Endothelial cell of umbilical vein (primary cell): ENCODE measurements at regions not wholly inside any gene's neighbourhood (a gene's known extent, or its start where the extent isn't known, plus 50 kb on each side); places are given as distances from the start of the nearest gene placed in this dataset.

Source experiments
- EZH2 ChIP-seq: IDR thresholded peaks from 2 replicates; pipeline ENCODE4 v1.6.1; 2012; ENCODE audit warnings: borderline replicate concordance, low read depth, mild to moderate bottlenecking, moderate library complexity, low read length, inconsistent platforms; ENCODE audit not compliant: severe bottlenecking
- FOS ChIP-seq: IDR thresholded peaks from 2 replicates; pipeline ENCODE4 v1.6.1; 2011; ENCODE audit warnings: mild to moderate bottlenecking, low read length, moderate library complexity, borderline replicate concordance; ENCODE audit not compliant: insufficient read depth
- MYC ChIP-seq: IDR thresholded peaks from one replicate; pipeline ENCODE4 v1.6.1; 2011; ENCODE audit warnings: mild to moderate bottlenecking, low read depth, low read length
- POLR2A ChIP-seq: IDR thresholded peaks from 2 replicates; pipeline ENCODE4 v1.6.1; 2012; ENCODE audit warnings: low read depth, mild to moderate bottlenecking, control low read depth, low read length
- POLR2AphosphoS5 ChIP-seq: IDR thresholded peaks from 2 replicates; pipeline ENCODE4 v1.6.1; 2012; ENCODE audit warnings: low read depth, mild to moderate bottlenecking, control low read depth, low read length, moderate library complexity; ENCODE audit not compliant: insufficient read depth
- TF ChIP-seq, protein P1 (sequence below), 2 donors: IDR thresholded peaks; 1 replicate in 1 of 2; 2 replicates in 1 of 2; pipeline ENCODE4 v1.5.1; 2011; ENCODE audit warnings: low read length in 2 of 2, mild to moderate bottlenecking in 2 of 2, moderate library complexity in 2 of 2, control low read depth in 1 of 2, inconsistent platforms in 1 of 2, low read depth in 1 of 2; ENCODE audit not compliant: insufficient read depth in 1 of 2; ENCODE audit errors: extremely low read depth in 1 of 2

DNA sequence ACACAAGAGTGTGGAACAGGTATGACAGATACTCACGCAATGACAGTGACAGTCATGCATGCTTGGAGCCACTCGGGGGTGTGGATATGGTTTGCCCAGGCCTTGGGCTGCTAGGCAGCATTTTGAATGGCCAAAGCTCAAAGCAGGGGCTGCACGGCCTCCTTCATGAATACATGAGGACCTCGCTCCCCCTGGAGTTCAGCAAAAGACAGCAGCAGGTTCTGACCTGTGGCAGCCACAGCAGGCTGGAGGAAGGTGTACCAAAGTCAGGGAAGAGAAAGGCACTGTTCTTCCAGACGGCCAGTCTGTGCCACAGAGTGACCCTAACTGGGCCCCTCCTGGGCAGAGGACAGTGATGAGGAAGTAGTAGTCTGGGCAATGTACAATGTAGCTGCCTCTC lies 88.2 kb upstream of the C2CD4B start:
- TF ChIP-seq, protein P1, sequence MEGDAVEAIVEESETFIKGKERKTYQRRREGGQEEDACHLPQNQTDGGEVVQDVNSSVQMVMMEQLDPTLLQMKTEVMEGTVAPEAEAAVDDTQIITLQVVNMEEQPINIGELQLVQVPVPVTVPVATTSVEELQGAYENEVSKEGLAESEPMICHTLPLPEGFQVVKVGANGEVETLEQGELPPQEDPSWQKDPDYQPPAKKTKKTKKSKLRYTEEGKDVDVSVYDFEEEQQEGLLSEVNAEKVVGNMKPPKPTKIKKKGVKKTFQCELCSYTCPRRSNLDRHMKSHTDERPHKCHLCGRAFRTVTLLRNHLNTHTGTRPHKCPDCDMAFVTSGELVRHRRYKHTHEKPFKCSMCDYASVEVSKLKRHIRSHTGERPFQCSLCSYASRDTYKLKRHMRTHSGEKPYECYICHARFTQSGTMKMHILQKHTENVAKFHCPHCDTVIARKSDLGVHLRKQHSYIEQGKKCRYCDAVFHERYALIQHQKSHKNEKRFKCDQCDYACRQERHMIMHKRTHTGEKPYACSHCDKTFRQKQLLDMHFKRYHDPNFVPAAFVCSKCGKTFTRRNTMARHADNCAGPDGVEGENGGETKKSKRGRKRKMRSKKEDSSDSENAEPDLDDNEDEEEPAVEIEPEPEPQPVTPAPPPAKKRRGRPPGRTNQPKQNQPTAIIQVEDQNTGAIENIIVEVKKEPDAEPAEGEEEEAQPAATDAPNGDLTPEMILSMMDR (IDR thresholded peaks at IDR 0.05; ENCODE audit: extremely low read depth in 1 of 2, insufficient read depth in 1 of 2, low read depth in 1 of 2, low read length in 2 of 2) = peak in 1 of 2 donors; percentile 17
- no peak for TF ChIP-seq EZH2
- no peak for TF ChIP-seq POLR2AphosphoS5
- no peak for TF ChIP-seq POLR2A
- no peak for TF ChIP-seq MYC
- no peak for TF ChIP-seq FOS
